HG03442 (cell line): ENCODE measurements at regions not wholly inside any gene's neighbourhood (a gene's known extent, or its start where the extent isn't known, plus 50 kb on each side); places are given as distances from the start of the nearest gene placed in this dataset.

ENCODE experiments used
- ATAC-seq: cut with Tn5 transposase; IDR thresholded peaks from one replicate; pipeline ENCODE4 v1.9.1; 2021; ENCODE audit warnings: mild to moderate bottlenecking, moderate library complexity; ENCODE audit not compliant: unreplicated experiment

DNA sequence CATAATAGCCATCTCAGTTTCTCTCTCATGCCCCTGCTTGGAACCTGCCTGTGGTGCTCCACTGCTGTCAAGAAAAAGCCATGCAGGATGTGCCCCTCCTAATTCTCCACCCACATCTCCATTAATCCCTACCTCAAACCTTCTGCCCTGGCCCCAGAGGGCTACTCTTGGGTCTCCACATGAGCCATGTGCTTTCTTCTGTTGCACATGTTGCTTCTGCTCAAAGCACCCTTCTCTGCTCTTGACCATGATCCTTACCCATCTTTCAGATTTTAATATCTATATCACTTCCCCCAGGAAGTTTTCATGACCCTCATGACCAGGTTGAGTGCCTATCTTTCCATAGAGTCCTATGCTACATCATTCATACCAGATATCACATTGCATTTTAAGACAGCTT lies 514.2 kb downstream of the RPS24 start:
- no peak for ATAC-seq

DNA sequence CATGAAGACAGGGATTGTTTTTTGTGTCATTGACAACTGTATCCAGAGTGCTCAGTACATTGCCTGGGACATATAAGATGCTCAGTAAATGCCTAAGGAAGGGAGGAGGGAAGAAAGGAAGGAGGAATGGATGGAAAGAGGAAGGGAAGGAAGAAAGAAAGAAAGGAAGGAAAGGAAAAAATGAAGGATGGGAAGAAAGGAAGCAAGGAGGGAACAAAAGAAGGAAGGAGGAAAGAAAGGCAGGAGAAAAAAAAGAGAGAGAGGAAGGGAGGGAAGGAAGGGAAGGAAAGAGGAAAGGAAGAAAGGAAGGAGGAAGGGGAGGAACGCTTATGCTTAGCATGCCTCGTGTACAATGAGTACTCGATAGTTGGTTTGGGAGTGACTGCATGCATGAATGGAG lies 514.7 kb downstream of the RPS24 start:
- ATAC-seq = no peak

DNA sequence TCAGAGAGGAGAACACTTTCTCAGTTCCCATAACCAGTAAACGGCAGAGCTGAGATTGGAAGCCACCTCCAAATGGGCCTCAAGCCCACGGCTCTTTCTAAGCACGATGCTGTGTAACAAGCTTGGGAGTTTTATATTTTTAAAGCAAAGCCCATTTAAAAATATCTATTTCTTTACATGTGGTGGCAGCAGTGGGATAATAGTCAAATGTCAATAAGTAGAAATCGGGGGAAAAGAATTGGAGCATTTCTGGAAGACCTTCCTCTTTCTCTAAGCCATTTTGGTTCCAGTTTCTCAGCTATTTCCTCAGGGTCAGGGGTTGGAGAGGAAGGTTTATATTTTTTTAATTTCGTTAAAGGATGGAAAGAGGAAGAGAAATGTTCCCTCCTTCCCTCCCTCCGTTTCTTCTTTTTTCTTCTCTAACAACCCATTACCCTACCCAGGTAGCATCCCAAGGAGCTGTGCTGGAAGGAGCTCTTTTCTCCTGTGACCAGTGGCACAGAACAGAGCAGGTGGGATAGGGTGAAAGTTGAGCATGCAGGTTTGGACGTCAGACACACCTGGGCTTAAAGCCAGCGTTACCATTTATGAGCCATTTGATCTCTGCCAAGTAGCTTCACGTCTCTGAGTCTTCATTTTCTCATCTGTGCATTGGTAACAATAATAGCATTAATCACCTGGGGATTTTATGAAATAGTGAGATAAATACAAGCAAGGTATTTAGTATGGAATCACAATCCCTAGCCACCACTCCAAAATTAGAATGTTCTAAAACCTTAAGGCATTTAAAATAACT lies 515.7 kb downstream of the RPS24 start:
- no peak for ATAC-seq

DNA sequence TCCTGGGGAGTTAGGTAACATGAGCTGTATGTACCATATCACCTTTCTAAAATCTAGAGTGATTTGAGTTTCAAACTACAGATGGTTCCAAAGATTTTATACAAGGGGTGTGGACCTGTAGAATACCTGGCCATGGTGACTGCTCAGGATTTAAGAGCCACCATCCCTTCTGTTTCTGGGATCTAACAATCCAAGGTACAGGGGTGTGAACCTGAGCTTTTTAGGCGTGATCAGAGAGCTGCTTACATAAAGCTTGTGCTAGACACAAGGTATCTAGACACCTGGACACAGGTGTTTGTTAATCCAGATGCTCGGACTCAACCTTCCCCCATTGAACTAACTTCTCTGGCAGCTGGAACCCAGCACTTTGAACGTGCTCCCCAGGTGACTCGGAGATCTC lies 516.4 kb downstream of the RPS24 start:
- no peak for ATAC-seq

DNA sequence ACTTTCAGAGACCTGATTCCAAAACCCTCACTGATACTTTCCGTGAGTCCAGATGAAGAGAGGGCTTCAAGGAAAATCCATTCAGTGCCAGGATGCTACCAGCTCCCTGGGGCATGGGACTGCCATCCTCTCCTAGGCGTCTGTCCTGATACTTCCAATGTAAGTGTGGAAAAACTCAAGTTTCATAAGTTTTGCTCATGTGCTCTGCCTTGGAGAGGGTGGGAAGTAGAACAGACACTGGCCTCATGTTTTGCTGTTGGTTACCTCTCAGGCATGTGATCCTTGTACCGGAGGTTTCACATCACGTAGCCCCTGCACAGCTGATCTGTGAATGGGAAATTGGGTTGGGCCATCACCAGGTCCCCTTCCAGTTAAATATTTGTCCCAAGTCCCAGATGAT lies 517.1 kb downstream of the RPS24 start:
- ATAC-seq = no peak

DNA sequence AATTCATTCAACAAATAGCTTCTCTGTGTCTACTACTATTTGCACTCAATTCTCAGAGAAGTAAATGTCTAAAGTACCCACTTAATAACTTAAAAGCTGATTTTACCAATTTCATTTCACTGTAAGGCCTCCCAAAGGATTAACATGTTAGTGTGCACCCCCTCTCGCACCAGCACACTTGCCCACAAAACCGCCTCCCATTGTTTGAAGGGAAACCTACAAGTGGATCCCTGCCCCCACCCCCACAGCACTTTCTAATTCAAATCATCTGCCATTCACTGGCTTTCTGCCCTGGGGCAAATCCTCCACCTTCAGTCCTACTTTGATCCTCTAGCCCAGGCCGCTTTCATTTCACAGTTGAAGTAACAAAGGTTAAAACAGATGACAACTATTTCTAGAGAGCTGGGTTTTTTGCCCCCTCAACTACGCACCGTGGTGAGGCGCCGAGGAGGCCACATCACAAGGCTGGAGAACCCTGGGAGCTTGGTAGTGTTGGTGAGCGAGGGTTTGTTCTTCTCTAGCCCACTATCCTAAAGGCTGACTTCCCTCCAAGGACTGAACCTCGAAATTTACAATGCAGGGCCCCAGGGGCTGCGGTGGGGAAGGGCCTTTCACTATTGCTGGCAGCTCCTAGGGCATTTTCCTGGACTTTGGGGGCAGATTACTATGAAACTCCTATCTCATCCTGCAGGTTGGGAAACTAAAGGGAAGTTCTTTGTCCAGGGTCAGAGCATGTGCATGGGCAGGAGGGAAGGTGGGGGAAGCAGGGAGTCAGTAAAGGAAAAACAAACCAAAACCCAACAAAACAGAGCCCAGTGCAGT lies 517.4 kb upstream of the ZMIZ1 start:
- ATAC-seq = no peak

DNA sequence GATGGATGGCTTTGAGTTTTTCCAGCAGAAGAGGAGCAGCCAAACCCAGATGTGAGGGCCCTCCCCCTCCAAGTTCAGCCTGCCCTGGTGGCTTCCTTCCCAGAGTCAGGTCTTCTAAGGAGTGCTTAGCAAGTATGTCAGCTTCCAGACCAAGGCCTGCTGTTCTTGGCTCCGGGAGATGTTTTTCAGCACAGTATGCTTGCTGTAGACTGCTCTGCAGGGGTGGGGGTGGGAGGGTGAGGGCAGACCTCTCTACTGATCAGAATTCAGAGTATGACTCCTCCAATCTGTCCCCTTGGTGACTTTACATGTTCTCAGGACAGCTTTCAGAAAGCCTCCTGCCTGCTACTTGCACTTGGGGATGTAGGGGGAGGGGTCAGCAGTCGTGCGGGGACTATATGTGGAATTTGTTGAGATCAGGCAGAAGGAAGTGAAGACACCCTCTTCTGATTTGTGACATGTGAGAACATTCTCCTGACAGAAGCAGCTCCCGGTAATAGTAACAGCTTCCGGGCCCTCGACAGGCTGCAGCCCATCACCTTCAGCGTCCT lies 516.4 kb upstream of the ZMIZ1 start:
- no peak for ATAC-seq

DNA sequence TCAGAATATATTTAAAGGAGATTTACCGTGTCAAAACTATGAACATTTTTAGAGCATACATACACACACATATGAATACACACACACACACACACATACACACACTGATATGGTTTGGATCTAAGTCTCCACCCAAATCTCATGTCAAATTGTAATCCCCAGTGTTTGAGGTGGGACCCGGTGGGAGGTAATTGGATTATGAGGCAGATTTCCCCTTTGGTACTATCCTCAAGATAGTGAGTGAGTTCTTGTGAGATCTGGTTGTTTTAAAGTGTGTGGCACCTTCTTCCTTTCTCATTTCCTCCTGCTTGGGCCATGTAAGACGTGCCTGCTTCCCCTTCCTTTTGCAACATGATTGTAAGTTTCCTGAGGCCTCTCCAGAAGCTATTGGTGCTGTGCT lies 515.0 kb upstream of the ZMIZ1 start:
- no peak for ATAC-seq

DNA sequence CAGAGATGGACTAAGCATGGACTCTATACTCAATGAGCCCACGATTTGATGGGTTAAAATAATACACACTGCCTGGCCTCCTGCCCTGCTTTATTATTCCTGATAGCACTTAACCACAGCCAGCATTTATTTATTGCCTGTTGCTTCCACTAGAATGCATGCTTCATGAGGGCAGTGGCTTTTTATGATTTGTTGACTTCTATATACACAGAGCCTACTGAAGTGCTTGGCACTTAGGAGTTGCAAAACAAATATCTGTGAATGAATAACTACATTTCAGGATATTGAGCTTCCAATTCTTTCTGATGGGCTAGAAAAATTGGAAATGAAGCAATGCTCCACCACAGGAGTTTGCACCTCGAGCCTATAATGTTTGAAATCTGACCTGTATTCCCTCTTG lies 513.6 kb upstream of the ZMIZ1 start:
- no peak for ATAC-seq

DNA sequence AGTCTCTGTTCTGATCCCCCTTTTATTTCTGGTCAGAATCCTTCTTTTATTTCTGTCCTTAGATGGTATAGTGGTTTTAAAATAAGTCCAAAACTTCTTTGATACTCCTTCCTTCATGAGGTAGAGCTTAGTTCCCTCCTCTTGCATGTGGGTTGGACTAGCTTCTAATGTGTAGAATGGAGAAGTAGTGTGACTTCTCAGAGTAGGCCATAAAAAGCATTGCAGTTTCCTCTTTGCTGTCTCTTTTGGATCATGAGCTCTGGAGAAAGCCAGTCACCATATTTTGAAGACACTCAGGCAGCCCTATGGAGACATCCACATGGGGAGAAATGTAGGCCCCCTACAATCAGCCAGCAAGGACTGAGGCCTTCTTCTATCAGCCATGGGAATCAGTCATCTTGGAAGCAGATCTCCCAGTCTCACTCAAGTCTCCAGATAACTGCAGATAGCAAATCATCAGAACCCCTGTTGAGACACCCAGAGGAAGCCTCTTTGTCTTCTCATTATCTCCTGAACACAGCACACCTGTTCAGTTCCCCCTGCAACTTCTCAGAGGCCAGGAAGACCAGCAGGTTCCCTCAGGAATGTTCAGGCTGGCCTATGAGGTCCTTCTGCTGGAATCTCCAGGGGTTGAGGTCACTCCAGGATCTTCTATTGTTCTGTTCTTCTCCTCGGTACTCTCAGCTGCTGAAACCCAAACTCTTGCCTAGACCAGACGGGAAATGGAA lies 511.9 kb upstream of the ZMIZ1 start:
- no peak for ATAC-seq

DNA sequence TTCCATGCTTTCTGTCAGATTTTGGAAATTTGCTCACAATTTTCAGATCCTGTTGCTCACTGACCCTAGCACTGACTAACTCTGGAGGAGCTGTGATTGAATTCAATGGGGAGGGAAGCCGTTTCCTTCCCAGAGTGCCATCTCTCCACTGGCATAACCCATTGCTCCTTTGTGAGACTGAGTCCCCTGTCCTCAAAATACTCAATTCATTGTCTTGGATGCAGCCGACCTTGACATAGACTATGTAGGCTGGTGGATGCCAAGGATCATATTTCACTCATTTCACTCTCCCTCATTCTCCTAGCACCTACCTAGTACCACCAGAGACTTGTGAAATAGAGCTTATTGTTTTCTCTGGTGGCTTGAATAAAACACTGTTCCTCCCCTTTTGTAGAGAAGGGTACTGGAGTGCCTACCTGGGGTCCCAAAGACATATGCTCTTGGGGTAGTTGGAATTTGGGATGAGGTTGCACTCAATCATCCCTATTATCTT lies 511.3 kb upstream of the ZMIZ1 start:
- no peak for ATAC-seq

DNA sequence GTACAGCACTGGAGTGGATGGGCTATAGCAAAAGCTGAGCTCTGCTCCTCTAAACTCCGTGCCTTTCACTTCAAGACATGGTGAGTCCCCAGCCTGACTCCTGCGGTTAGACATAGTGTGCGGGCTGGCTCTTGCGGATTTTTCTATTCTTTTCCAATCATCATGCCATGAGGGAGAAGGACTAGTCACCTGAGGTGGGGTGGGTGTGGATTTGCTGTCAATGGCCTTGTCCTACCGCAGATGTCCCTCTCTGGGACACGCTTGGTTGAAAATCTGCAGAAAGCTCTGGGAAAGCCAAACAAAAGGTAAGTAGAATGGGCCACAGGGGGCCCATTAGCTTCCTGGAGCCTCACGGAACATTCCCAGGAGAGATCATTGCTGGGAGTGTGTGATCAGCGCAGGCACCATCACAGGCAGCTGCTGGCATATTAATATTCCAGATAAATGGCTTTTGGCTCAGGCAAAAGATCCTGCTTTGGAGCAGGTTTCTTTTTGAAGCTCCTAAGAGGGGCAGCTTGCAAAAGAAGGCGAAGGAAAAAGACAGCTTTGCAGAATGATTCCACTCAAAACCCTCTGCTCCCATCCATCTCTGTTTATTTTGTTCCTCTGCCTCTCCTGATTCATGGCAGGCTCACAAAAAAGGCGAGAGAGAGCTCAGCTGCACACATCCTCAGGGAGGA lies 509.0 kb upstream of the ZMIZ1 start:
- no peak for ATAC-seq

DNA sequence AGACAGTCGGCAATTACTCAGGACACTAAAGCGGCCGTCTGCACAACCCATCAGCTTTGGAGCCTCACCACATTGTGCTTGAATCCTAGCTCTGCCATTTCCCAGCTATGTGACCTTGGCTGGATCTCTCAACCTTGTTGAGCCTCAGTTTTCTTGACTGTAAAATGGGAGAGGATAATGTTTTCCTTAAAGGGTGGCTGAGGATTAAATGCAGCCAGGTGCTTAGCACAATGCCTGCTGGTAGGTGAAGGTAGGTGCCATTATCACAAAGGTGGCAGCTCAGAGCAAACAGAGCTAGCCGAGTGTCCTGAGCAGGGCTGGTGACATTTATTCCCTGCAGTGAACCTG lies 508.5 kb upstream of the ZMIZ1 start:
- no peak for ATAC-seq

DNA sequence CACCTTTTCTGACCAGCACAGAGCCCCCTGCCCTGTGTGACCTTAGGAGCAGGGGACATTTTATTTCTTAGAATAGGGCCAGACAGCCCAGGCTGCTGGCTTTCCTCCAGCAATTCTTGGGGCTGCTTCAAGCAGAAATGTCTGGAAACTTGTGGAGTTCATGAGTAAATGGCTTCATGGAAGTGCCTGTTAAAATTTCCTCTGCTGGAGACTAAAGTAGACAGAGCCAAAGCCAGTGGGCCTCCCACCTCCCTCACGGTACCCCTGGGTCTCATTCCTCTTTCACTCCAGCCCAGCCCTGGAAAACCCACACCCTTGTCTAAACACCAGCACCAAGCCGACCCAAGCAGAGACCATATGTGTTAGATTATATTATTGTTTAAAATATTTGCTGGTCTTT lies 505.5 kb upstream of the ZMIZ1 start:
- no peak for ATAC-seq

DNA sequence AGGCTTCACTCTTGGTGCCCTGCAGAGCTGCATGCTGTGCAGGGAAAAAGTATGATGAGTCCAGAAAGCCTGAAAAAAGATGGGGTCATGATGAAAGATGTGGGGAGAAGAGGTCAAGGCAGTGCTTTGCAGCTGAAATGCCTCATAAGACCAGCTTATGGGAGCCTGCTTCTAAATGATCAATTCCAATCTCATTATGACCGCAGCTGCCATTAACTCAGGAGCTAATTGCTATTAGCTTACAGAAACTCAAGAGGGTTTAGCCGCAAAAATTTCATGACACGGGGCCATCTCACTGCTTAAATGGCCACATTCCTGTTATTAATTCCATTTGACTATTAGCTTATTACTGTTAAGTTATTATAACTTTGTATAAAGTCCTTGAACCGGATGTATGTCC lies 502.9 kb upstream of the ZMIZ1 start:
- no peak for ATAC-seq

DNA sequence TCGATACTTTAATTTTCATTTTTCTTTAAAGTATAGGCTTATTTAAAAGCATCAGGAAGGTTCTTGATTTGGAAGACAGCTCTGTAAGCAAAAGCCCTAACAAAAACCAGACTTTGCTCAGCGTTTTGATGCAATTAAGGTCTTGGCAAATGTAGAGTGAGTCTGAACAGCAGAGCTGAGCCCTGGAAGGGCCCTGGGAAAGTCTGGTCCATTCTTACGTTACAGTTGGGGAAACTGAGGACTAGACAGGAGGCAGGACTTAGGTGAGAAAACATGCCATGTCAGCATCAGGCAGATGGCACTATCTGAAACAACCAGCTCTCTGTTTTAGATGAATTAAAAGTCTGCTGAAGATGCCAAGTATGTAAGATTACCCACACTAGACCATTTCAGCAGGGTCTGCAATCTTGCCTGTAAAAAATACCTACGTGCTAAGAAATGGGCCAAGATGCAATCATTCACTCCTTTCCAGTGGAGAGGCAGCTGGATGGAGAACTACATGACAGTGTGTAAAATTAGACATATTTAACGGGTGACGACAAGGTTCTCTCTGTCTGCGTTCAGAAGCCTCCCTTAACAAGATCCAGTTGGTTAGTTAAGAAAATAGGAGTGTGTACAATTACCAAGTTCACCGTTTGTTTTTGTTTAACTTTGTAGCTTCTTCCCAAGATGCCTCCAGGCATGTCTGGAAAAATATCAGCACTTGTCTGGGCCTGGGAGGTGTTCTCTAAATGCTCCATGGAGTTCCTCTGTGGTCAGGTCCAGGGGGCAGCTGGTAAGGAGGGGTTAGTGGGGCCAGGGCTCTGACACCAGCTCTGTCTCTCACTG lies 502.3 kb upstream of the ZMIZ1 start:
- ATAC-seq = no peak

DNA sequence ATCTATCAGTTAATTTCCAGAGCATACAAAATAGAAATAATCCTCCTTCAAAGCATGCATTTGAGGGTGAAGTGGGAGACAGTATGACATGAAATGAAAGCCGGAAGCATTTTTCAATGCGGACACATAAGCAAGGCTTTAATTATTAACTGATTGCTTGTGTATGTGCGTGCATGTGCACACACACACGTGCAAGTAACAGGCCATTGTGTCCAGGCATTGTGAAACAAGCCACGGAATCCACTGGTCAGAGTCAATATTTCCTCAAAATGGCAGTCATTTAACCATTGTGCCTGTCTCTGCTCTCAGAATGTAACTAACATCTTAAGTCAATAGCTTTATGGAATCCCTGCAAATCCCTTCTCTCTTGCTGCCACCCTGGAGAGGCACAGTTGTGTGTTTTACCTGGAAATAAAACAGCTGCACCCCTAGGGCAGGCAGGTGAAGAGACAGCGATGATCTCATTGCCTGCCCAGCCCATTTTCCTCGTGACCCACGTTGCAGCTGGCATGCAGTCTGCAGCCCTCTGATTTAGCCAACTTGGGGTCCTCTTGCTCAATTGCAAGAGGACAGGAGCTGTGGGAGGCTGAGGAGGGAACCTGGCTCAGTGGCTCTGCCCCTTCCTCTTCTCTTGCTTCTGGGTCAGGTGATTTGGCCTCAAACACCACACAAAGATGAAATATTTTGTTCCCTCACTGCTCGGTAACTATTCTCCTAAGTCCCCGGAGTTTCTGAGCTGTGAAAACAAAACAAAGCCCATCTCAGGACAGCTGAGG lies 500.9 kb upstream of the ZMIZ1 start:
- no peak for ATAC-seq

DNA sequence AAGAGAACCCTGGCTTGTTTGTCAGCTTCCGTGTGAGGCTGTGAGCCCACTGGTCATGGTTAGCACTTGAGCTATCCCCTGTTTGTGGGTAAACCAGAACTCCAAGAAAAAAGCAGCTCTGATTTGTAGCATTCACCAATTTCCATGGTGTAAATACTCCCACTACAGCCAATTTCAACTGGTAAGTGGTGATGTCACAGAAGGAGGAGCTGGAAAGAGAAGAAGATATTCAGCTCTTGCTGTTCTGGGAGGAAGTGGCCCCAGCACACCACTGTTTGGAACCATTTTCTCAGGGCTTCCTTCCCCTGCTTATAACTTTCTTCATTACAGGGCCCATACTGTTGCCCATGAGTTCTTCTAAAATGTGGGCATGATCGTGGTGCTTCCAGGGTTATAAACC lies 500.1 kb upstream of the ZMIZ1 start:
- ATAC-seq = no peak

DNA sequence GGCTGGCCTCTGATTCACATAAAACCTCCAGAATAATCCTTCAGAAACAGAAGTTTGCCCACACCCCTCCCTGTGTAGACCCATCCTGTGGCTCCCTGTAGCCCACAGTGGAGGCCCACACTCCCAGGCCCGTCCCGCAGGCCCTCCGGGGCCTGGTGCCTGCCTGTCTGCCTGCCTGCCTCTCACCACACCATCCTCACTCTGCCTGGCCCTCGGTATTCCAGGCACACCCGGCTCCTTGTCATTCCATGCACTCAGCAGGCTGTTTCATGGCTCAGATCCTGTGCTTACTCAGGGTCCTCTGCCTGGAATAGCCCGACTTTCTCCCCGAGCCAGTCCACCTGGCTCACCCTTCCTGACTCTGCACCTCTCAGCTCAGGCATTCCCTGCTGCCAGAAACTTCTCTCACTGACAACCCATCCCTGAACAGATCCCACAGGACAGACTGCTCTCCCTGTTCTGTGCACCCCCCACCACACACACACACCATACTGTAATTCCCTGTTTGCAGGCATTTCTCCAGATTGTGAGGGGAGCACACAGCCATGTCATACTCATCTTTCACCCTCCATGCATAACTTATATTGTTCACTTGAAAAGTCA lies 498.0 kb upstream of the ZMIZ1 start:
- ATAC-seq = no peak
